ENCODE measurements at regions not wholly inside any gene's neighbourhood (a gene's known extent, or its start where the extent isn't known, plus 50 kb on each side); places are given as distances from the start of the nearest gene placed in this dataset.

- no peak for DNase-seq (ENCODE audit: low spot score)
- in situ Hi-C loops (cut with HindIII; ENCODE audit: low sequenced_read_pairs): no loop called here
These were observed 72.6 kb upstream of the SLC6A6 start for GRCh38 chr3:14329842-14330241.

- no peak for DNase-seq (ENCODE audit: low spot score)
- in situ Hi-C loops (cut with HindIII; ENCODE audit: low sequenced_read_pairs): no loop called here
These were observed 71.9 kb upstream of the SLC6A6 start for GRCh38 chr3:14330508-14330907.

GRCh38 chr3:14331251-14331650 lies 71.2 kb upstream of the SLC6A6 start:
- DNase-seq (ENCODE audit: low spot score): no peak
- in situ Hi-C loops (cut with HindIII; ENCODE audit: low sequenced_read_pairs): no loop called here

GRCh38 chr3:14332392-14332791 lies 70.0 kb upstream of the SLC6A6 start:
- in situ Hi-C loops (cut with HindIII; ENCODE audit: low sequenced_read_pairs): no loop called here
- no peak for DNase-seq (ENCODE audit: low spot score)

GRCh38 chr3:14333215-14333614 lies 69.2 kb upstream of the SLC6A6 start:
- DNase-seq (ENCODE audit: low spot score): no peak
- in situ Hi-C loops (cut with HindIII; ENCODE audit: low sequenced_read_pairs): no loop called here

GRCh38 chr3:14333621-14334020 lies 68.8 kb upstream of the SLC6A6 start:
- DNase-seq (ENCODE audit: low spot score): no peak
- in situ Hi-C loops (cut with HindIII; ENCODE audit: low sequenced_read_pairs): no loop called here

- in situ Hi-C loops (cut with HindIII; ENCODE audit: low sequenced_read_pairs): no loop called here
- DNase-seq (ENCODE audit: low spot score): no peak
These were observed 68.3 kb upstream of the SLC6A6 start for GRCh38 chr3:14334136-14334535.

- DNase-seq (ENCODE audit: low spot score): no peak
- in situ Hi-C loops (cut with HindIII; ENCODE audit: low sequenced_read_pairs): no loop called here
These were observed 67.5 kb upstream of the SLC6A6 start for GRCh38 chr3:14334936-14335335.

- in situ Hi-C loops (cut with HindIII; ENCODE audit: low sequenced_read_pairs): no loop called here
- DNase-seq (ENCODE audit: low spot score): no peak
These were observed 66.3 kb upstream of the SLC6A6 start for GRCh38 chr3:14335774-14336748.

- in situ Hi-C loops (cut with HindIII; ENCODE audit: low sequenced_read_pairs): no loop called here
- no peak for DNase-seq (ENCODE audit: low spot score)
These were observed 65.4 kb upstream of the SLC6A6 start for GRCh38 chr3:14336749-14337598.

GRCh38 chr3:14337828-14338227 lies 64.6 kb upstream of the SLC6A6 start:
- in situ Hi-C loops (cut with HindIII; ENCODE audit: low sequenced_read_pairs): no loop called here
- no peak for DNase-seq (ENCODE audit: low spot score)

- in situ Hi-C loops (cut with HindIII; ENCODE audit: low sequenced_read_pairs): no loop called here
- no peak for DNase-seq (ENCODE audit: low spot score)
These were observed 64.2 kb upstream of the SLC6A6 start for GRCh38 chr3:14338242-14338641.

GRCh38 chr3:14338898-14339458 lies 63.4 kb upstream of the SLC6A6 start:
- no peak for DNase-seq (ENCODE audit: low spot score)
- in situ Hi-C loops (cut with HindIII; ENCODE audit: low sequenced_read_pairs): no loop called here

GRCh38 chr3:14340960-14341708 lies 61.3 kb upstream of the SLC6A6 start:
- in situ Hi-C loops (cut with HindIII; ENCODE audit: low sequenced_read_pairs): no loop called here
- no peak for DNase-seq (ENCODE audit: low spot score)

- DNase-seq (ENCODE audit: low spot score): no peak
- in situ Hi-C loops (cut with HindIII; ENCODE audit: low sequenced_read_pairs): no loop called here
These were observed 58.9 kb upstream of the SLC6A6 start for GRCh38 chr3:14343338-14344112.

GRCh38 chr3:14344351-14344750 lies 58.1 kb upstream of the SLC6A6 start:
- in situ Hi-C loops (cut with HindIII; ENCODE audit: low sequenced_read_pairs): no loop called here
- DNase-seq (ENCODE audit: low spot score): no peak

- in situ Hi-C loops (cut with HindIII; ENCODE audit: low sequenced_read_pairs): no loop called here
- no peak for DNase-seq (ENCODE audit: low spot score)
These were observed 56.8 kb upstream of the SLC6A6 start for GRCh38 chr3:14345496-14346150.

GRCh38 chr3:14346191-14346590 lies 56.2 kb upstream of the SLC6A6 start:
- no peak for DNase-seq (ENCODE audit: low spot score)
- in situ Hi-C loops (cut with HindIII; ENCODE audit: low sequenced_read_pairs): no loop called here
